HG03439 (cell line): ENCODE measurements at regions not wholly inside any gene's neighbourhood (a gene's known extent, or its start where the extent isn't known, plus 50 kb on each side); places are given as distances from the start of the nearest gene placed in this dataset.
"Not testable (repeated sequence)": the region's sequence is repeated elsewhere in the genome, so short reads cannot be mapped to it uniquely, and the experiment has no call there.

Experiments used
- ATAC-seq: cut with Tn5 transposase; IDR thresholded peaks from one replicate; pipeline ENCODE4 v1.9.1; 2021; ENCODE audit warnings: mild to moderate bottlenecking, moderate library complexity; ENCODE audit not compliant: unreplicated experiment

DNA sequence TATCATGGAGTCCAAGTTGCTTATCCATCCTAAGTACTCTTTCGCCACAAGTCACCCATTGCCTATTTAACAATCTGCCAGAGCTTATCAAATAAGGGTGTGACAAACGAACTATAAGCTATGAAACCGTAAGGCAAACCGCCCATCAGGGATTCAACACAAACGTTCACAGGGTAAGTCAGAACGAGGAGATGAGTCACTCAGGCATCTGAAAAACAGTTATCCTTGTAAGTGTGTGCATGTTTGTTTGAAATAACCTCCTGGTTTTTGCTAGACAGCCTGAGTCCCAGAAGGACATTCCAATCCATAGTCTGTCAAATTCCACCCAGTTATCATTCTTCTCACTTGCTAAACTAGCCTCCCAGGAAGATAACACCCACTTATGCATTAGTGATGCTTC lies 299.1 kb downstream of the PAX3 start:
- ATAC-seq = no peak

DNA sequence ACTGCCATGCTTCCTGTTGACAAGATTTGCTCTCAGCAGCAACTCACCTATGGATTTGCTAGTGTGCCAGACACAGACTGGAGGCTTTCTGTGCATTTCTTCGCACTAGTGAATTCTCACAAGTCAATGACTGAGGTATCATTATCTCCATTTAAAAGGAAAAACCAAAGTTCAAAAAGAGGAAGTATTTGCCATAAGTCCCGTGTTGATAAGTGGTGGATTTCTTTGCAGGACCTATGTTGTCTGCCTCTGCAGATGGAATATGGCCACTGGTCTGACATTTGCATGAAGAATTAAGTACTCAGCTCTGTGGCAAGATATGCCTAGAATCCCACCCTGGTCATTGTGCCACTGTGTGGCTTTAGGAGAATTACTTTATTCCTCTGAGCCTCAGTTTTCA lies 299.6 kb downstream of the PAX3 start:
- ATAC-seq = no peak

DNA sequence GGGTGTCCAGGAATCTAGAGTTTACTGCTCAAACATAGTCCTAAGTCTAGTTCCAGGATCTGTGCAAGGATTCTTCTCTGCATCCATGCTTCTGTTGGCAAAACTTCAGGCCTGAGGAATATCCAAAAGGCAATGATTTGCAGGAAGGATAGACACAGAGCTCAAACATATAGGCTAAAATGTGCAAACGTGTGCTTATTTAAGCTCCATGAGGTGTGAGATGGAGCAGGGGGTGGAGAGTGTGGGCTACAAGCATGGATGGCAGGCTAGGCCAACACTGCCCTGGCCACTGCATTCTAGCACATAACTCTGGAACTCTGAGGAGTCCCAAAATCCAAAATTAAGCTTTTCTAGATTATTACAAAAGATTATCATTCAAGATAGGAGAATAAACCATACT lies 301.1 kb downstream of the PAX3 start:
- ATAC-seq = no peak

DNA sequence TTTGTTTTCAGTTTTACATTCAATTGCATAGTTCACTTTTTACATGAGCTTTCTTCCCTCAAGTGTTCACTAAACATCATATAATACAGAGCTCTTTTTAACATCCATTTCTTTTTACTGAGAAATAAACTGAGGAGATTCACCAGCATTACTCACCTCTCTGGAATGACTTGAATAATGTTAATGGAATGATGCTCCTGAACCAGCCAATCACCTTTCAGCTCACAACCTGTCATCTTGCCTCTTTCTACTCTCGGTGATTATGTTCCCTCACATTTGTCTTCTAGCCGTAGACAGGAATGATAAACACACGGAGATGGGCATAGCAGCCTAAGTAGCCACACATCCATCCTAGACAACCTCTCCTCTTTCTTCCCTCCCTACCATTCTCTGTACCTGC lies 301.7 kb downstream of the PAX3 start:
- ATAC-seq = no peak

DNA sequence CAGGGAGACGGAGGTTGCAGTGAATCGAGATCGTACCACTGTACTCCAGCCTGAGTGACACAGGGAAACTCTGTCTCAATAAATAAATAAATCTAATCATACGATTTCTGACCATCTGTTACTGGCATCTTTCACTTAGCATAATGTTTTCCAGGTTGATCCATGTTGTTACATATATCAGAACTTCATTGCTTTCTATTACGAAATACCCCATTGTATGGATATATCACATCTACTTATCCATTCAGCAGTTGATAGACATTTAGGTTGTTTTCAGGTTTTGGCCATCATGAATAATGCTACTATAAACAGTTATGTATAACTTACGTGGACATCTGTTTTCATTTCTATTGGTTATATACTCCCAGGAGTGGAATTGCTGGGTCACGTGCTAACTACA lies 303.9 kb downstream of the PAX3 start:
- ATAC-seq = no peak

DNA sequence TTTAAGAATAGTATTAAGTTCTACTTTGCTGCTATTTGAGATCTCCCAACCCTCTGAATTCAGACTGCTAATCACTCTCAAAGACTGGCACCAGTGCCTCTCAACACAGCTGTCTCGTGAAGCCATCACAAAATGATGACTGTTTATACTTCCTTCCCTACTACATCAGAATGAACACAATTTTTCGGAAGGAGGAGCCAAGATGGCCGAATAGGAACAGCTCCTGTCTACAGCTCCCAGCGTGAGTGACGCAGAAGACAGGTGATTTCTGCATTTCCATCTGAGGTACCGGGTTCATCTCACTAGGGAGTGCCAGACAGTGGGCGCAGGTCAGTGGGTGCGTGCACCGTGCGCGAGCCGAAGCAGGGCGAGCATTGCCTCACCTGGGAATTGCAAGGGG lies 314.4 kb downstream of the PAX3 start:
- not testable (repeated sequence) for ATAC-seq

- no peak for ATAC-seq
Measured at GRCh38 chr2:221981912-221982470, 316.8 kb downstream of the PAX3 start.

- ATAC-seq = no peak
Measured at GRCh38 chr2:221975151-221975550, 323.6 kb downstream of the PAX3 start.

GRCh38 chr2:221973902-221974301 lies 324.9 kb downstream of the PAX3 start:
- ATAC-seq = no peak

- ATAC-seq = no peak
Measured at GRCh38 chr2:221973502-221973901, 325.3 kb downstream of the PAX3 start.

DNA sequence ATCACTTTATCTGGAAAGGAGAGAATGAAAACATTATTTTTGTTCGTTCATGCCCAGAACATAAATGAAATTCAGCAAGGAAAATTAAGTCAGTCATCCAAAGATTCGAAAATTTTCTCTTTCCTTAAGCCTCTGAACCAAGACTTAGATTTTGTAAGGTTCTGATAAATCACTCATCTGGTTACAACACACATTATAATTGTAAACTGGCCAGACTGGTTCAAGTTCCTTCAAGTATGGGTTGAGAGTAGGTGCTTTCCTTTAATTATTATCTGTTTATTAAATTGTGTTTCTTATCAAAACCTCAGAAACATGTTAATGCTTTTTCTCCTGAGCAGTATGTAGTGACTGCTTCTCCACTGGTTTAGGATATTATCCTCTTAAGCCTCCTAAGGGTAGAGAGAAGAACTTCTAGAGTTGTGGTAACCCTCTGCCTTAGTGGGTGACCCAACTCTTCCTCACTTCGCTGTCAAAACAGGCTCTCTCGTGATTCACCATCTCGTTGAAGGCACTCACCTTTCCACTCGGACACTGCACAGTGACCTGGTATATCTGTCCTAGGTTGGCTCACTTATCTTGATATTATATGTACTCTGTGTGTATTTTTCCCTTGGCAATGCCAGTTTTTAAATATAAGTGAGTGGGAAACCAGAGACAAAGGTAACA lies 325.9 kb downstream of the PAX3 start:
- ATAC-seq = no peak

- no peak for ATAC-seq
Measured at GRCh38 chr2:221970389-221970788, 328.4 kb downstream of the PAX3 start.

GRCh38 chr2:221969830-221970144 lies 329.0 kb downstream of the PAX3 start:
- ATAC-seq = no peak

- ATAC-seq = no peak
Measured at GRCh38 chr2:221969087-221969829, 329.5 kb downstream of the PAX3 start.

DNA sequence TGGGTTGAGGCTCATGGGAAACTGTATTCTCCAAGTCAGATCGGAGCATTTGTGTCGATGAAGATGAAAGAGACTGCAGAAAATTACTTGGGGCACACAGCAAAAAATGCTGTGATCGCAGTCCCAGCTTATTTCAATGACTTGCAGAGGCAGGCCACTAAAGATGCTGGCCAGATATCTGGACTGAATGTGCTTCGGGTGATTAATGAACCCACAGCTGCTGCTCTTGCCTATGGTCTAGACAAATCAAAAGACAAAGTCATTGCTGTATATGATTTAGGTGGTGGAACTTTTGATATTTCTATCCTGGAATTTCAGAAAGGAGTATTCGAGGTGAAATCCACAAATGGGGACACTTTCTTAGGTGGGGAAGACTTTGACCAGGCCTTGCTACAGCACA lies 336.6 kb downstream of the PAX3 start:
- ATAC-seq = no peak

- no peak for ATAC-seq
Measured at GRCh38 chr2:221961561-221961960, 337.2 kb downstream of the PAX3 start.

DNA sequence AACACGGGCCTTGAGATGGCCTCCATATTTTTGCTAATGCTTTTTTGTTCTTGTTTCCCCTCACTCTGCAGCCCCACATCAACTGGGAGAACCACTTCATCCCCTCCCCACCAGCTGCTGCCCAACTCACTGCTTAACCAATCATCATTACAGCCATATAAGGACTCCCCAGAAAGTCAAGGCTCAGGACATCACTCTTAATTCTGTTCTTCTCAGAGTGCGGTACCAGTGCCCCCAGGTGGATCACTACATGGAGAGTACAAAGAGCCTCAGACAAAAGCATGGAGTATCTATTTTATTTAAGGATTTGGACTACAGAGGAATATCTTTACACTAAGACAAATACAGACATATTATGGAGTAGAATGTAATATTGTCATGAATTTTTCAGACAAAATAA lies 340.6 kb downstream of the PAX3 start:
- ATAC-seq = no peak

- no peak for ATAC-seq
Measured at GRCh38 chr2:221948076-221948475, 350.7 kb downstream of the PAX3 start.

DNA sequence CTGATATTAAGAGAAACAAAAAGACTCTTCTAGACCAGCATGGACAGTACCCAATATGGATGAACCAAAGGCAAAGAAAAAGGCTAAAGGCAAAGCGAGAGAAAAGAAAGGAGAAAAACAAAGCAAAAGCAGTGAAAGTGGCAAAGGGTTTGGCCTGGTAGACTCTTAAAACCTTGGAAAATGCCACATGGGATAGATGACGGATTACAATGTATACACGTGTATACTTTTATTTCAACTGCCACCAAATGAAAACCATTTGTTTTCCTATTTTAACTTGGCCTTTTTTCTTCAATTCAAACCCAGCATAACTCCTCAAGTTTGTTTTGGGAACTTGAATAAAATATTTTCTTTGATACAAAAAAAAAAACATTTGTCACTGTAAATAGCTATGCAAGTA lies 354.3 kb downstream of the PAX3 start:
- not testable (repeated sequence) for ATAC-seq

DNA sequence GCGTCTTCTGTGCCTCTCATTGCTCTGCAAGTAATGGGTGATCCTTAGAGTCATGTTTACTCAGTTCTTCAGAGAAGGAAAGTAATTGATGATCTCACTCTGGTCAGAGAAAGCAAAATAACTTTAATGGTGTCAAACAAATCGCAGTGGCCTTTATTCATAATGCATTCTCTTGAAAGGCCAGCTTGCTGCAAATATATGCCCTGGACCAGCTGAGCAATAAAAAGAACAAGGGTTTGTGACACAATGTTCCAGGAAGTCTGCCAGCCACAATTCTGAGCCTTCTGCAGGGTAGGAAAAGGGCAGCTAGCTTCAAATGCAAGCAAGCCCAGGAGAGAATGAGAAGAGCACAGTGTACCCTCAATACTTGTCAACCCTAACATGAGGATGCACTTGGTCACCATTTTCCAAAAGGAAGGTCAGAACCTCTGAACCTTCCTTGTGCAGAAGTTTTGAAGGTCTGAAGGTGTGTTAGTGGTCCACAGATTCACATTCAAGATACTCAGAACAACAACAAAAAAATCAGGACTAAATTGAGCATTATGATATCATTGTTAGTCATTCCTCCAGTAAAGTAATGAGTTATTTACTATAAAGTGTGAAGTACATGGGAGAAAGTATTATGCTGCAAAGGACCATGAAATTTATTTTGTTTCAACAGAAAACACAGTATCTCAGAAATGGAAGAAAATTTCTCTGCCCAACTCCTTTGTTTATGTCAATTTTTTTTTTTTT lies 355.6 kb downstream of the PAX3 start:
- no peak for ATAC-seq

GRCh38 chr2:221931251-221931991 lies 359.3 kb upstream of the EPHA4 start:
- ATAC-seq = no peak
